Small intestine (tissue), 7 donors: ENCODE measurements at regions not wholly inside any gene's neighbourhood (a gene's known extent, or its start where the extent isn't known, plus 50 kb on each side); places are given as distances from the start of the nearest gene placed in this dataset.

Experiments used
- DNase-seq, 2 donors: peaks; one replicate each; pipeline versions ENCODE4 v3.0.0 to v3.0.0-alpha.2; 2013
- FAIRE-seq: peaks from 2 replicates; lab custom pipeline; 2012; peaks lifted over from hg19 to GRCh38; lab: Jason Lieb, UNC
- H3K27ac ChIP-seq, 3 donors: one replicate each; pipeline ENCODE4 v1.5.1; 2013; ENCODE audit warnings: low read length in 2 of 3, mild to moderate bottlenecking in 2 of 3, control low read depth in 1 of 3, inconsistent platforms in 1 of 3, low read depth in 1 of 3, moderate library complexity in 1 of 3
- H3K27me3 ChIP-seq, 3 donors: one replicate each; pipeline ENCODE4 v1.6.1; 2013; ENCODE audit warnings: low read length in 3 of 3, inconsistent platforms in 1 of 3; ENCODE audit not compliant: control insufficient read depth in 3 of 3, insufficient read depth in 3 of 3
- H3K36me3 ChIP-seq, 3 donors: one replicate each; pipeline ENCODE4 v1.6.1; 2013; ENCODE audit warnings: low read length in 3 of 3, inconsistent platforms in 1 of 3, low read depth in 1 of 3, mild to moderate bottlenecking in 1 of 3, moderate library complexity in 1 of 3; ENCODE audit not compliant: control insufficient read depth in 3 of 3, insufficient read depth in 2 of 3
- H3K4me1 ChIP-seq, 3 donors: one replicate each; pipeline ENCODE4 v1.6.1; 2013; ENCODE audit warnings: low read length in 2 of 3, inconsistent platforms in 1 of 3, low read depth in 1 of 3, mild to moderate bottlenecking in 1 of 3, moderate library complexity in 1 of 3; ENCODE audit not compliant: control insufficient read depth in 3 of 3, insufficient read depth in 2 of 3
- H3K4me3 ChIP-seq, 3 donors: one replicate each; pipeline ENCODE4 v1.5.1; 2013; ENCODE audit warnings: low read length in 3 of 3, control low read depth in 1 of 3, inconsistent platforms in 1 of 3, low read depth in 1 of 3, mild to moderate bottlenecking in 1 of 3, moderate library complexity in 1 of 3
- H3K9me3 ChIP-seq, 2 donors: one replicate each; pipeline ENCODE4 v1.6.1; 2013; ENCODE audit warnings: low read depth in 1 of 2, low read length in 1 of 2; ENCODE audit not compliant: control insufficient read depth in 2 of 2, insufficient read depth in 1 of 2
- WGBS, 3 donors: extraction: QIAGEN DNeasy Blood & Tissue Kit; methylation state at CpG; one replicate each; pipeline ENCODE4 v1.1.7; 2013; 5-methylcytosine and 5-hydroxymethylcytosine counted together
- donor health status: healthy with polysubstance abuse.
- donor health status: control.
- donor health status: control.
- donor health status: Bipolar disorder and iron deficiency.
- donor health status: healthy.

DNA sequence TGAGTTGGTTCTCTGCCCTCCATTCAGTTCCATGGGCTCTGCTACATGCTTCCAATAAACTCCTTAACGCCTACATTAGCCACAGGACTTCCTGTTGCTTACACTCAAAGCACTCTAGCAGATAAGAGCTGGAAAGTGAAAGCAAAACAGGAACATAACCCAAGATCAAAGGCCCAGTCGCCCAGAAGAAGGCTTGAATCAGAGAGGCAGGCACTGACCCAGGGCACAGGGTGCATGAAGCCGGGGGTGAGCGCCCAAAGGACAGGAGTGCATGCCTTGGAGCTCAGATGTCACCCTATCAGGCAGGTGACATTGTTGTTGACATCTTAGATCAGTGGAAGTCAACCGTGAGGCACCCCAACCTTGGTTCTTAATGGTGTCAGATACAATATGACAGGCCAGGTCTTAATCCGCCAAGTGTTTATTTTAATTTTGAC, 235.1 kb downstream of the UACA start:
- no peak for FAIRE-seq

DNA sequence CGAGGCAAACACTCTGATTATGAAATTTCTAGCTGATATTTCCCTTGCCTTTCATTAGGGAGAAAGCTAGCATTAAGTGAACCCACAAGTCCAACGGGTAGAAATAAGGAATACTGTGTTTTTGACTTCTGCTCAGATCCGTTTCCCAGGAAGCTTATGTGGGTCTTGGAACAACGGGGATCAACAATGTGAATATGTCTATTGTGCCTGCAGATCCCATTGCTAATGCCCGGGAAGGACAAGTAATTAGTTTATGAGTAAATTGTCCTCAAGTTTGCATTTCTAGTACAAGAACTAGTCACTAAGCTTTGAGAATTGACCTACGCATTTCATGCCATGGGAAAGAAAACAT, 236.4 kb downstream of the UACA start:
- H3K36me3 ChIP-seq = no peaks in the 10 kb centered on the region
- no peak overlapping the region for H3K4me3 ChIP-seq
- FAIRE-seq (no peak), DNase-seq (no peak)
- H3K27me3 ChIP-seq = no peaks in the 10 kb centered on the region
- 22 to 57% (median 42%) methylated on average over 6 of the region's 6 CpGs for WGBS, 3 donors
- peaks cover 7 to 23% (median 14%) of the 10 kb centered on the region in 3 donors for H3K4me1 ChIP-seq
- H3K9me3 ChIP-seq = peaks cover 0 to 6% of the 10 kb centered on the region in 2 donors
- H3K27ac ChIP-seq = peak overlapping the region in 1 of 3 donors; percentile 18

More for the DNA sequence above, 235.1 kb downstream of the UACA start:
- H3K4me3 ChIP-seq = no peak overlapping the region
- peak overlapping the region in 2 of 3 donors; percentile 51 to 86 for H3K27ac ChIP-seq
- no peaks in the 10 kb centered on the region for H3K27me3 ChIP-seq
- 19 to 36% (median 24%) methylated on average over 6 of the region's 6 CpGs for WGBS, 3 donors
- H3K36me3 ChIP-seq = no peaks in the 10 kb centered on the region
- peaks cover 9 to 27% (median 14%) of the 10 kb centered on the region in 3 donors for H3K4me1 ChIP-seq
- H3K9me3 ChIP-seq = peaks cover 0 to 6% of the 10 kb centered on the region in 2 donors
- peak; percentile 74 to 96 for DNase-seq

DNA sequence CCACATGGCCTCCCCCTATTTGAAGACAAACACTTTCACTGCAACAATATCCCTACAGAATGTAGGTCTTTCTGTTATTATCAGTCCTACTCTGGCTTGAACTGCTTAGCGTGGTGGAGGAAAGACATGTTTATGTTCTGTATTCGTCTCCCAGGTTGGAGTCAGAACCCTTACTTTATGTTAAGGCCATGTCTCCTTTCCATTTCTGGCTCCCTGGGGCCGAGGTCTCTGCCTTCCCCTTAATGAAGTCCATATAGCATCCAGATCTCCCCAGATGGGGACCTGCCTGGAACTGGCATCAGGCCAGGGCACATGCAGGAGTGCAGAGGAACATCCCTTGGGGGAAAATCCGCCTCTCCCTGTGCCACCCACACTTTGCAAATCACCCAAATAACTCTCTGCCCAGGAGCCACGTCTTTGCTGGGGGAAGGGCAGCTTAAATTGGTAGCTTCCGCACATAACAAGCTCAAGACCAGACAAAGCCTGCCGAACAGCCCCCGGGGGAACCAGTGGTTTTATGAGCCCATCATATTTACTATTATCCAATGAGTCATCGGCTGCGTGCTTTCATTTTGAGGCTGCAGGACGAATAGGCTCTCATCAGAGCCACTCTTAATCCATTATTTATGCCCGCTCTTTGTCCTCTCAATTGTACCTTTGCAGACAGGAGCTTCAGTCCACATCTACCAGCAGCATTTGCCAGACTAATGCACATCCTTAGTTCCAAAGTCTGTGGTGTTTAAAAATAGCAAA, 237.0 kb downstream of the UACA start:
- no peaks in the 10 kb centered on the region for H3K36me3 ChIP-seq
- DNase-seq (peak; percentile 78 to 79), FAIRE-seq (no peak)
- WGBS, 3 donors = 20 to 38% (median 31%) methylated on average over 12 of the region's 12 CpGs
- peaks cover 7 to 23% (median 14%) of the 10 kb centered on the region in 3 donors for H3K4me1 ChIP-seq
- peaks cover 0 to 6% of the 10 kb centered on the region in 2 donors for H3K9me3 ChIP-seq
- peak overlapping the region in 1 of 3 donors; percentile 27 for H3K27ac ChIP-seq
- H3K27me3 ChIP-seq = no peaks in the 10 kb centered on the region
- H3K4me3 ChIP-seq = no peak overlapping the region

- Histone ChIP-seq H3K4me3 (no peak overlapping the region), H3K27me3 (no peaks in the 10 kb centered on the region), H3K27ac (no peak overlapping the region), H3K36me3 (no peaks in the 10 kb centered on the region), H3K9me3 (peaks cover 0 to 6% of the 10 kb centered on the region in 2 donors), H3K4me1 (peaks cover 7 to 23% (median 14%) of the 10 kb centered on the region in 3 donors)
- 47 to 75% (median 54%) methylated on average over 1 of the region's 1 CpG for WGBS, 3 donors
- DNase-seq (no peak), FAIRE-seq (no peak)
These were observed 237.8 kb downstream of the UACA start for GRCh38 chr15:70525551-70525950.

DNA sequence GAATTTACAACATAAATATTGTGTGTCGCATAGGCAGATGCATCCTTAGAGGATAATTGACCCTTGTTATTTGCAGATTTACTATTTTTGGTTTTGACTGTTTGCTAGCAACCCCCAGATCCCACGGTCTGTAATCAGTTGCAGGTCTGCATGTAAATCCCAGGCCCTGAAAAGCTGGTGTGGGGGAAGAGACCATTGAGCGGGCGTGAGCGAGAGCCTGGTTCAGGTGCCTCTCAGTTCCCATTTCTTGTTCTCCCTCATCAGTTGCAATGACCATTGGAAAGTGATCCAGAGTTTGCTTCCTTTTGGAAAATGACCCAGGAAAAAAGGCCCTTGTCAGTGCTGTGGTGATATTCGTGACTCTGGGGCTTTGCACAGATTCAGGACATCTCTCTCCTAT, 238.9 kb downstream of the UACA start:
- no peak overlapping the region for H3K4me3 ChIP-seq
- no peak overlapping the region for H3K27ac ChIP-seq
- H3K4me1 ChIP-seq = peaks cover 7 to 23% (median 8%) of the 10 kb centered on the region in 3 donors
- H3K27me3 ChIP-seq = no peaks in the 10 kb centered on the region
- H3K9me3 ChIP-seq = peaks cover 0 to 6% of the 10 kb centered on the region in 2 donors
- H3K36me3 ChIP-seq = no peaks in the 10 kb centered on the region
- 83 to 90% (median 86%) methylated on average over 6 of the region's 6 CpGs for WGBS, 3 donors
- FAIRE-seq = no peak
- no peak for DNase-seq

DNA sequence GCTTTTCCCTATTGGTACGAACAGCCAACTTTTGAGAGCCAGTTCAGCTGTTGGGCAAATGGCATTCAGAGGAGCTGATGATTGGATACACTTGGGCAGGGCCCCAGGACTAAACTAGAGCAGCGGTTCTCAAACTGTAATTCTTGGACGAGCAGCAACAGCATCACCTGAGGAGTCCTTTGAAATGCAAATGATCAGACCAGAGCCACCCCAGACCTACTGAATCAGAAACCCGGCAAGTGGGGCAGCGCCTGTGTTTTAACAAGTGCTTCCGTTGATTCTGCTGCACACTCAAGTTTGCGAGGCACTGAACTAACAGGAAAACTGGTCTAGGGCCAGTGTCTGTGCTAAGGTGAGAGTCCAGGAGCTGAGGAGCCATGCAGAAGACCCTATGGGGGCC, 239.7 kb downstream of the UACA start:
- no peak for DNase-seq
- 91 to 97% (median 93%) methylated on average over 7 of the region's 7 CpGs for WGBS, 3 donors
- H3K4me1 ChIP-seq = peaks cover 0 to 23% (median 3%) of the 10 kb centered on the region in 3 donors
- peaks cover 0 to 6% of the 10 kb centered on the region in 2 donors for H3K9me3 ChIP-seq
- no peak overlapping the region for H3K4me3 ChIP-seq
- no peak overlapping the region for H3K27ac ChIP-seq
- no peaks in the 10 kb centered on the region for H3K36me3 ChIP-seq
- FAIRE-seq = no peak
- no peaks in the 10 kb centered on the region for H3K27me3 ChIP-seq

DNA sequence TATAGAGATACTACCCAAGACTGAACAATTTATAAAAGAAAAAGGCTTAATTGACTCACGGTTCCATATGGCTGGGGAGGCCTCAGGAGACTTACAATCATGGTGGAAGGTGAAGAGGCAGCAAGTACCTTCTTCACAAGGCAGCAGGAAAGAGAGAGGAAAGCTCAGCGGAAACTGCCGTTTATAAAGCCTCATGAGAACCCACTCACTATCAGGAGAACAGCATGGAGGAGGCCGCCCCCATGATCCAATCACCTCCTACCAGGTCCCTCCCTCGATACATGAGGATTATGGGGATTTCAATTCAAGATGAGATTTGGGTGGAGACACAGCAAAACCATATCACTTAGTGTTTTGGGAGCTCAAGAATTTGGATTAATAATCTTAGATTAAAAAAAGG, 240.2 kb downstream of the UACA start:
- no peak for FAIRE-seq
- no peak overlapping the region for H3K4me3 ChIP-seq
- WGBS, 3 donors = 91 to 98% (median 92%) methylated on average over 5 of the region's 5 CpGs
- H3K4me1 ChIP-seq = peaks cover 0 to 19% (median 3%) of the 10 kb centered on the region in 3 donors
- H3K27ac ChIP-seq = no peak overlapping the region
- H3K36me3 ChIP-seq = no peaks in the 10 kb centered on the region
- peaks cover 0 to 3% of the 10 kb centered on the region in 2 donors for H3K9me3 ChIP-seq
- H3K27me3 ChIP-seq = no peaks in the 10 kb centered on the region
- DNase-seq = no peak

GRCh38 chr15:70522323-70522966, 240.9 kb downstream of the UACA start:
- no peak overlapping the region for H3K27ac ChIP-seq
- 82 to 85% (median 85%) methylated on average over 5 of the region's 5 CpGs for WGBS, 3 donors
- H3K4me3 ChIP-seq = no peak overlapping the region
- FAIRE-seq = no peak
- no peak for DNase-seq
- H3K4me1 ChIP-seq = peaks cover 0 to 13% (median 2%) of the 10 kb centered on the region in 3 donors
- no peaks in the 10 kb centered on the region for H3K27me3 ChIP-seq
- no peaks in the 10 kb centered on the region for H3K9me3 ChIP-seq
- no peaks in the 10 kb centered on the region for H3K36me3 ChIP-seq
